ENCODE measurements at regions not wholly inside any gene's neighbourhood (a gene's known extent, or its start where the extent isn't known, plus 50 kb on each side); places are given as distances from the start of the nearest gene placed in this dataset.

DNA sequence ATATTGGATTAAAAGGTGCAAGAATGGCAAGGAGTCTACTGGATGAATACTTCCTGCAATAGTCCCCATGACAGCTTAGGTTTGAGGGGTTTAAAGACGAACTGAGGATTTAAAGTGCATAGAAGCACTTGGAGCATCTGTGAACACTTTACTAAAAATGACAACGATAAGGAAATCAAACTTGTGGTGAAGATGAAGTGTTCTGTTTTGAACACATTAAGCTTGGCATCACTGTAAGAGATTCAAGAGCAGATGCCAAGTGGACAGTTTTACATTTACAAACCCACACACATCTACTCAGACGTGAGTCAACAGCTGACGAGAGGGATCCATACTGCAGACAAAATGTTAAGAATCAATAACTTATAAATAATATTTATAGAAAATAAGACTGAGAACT is 918.7 kb downstream of the CDH11 start:
- DNase-seq (ENCODE audit: low read depth) = no peak
- no peak for TF ChIP-seq CTCF (IDR thresholded peaks at IDR 0.05; ENCODE audit: low read depth, low read length, missing control alignments)
- no peak overlapping the region for H3K4me3 ChIP-seq (ENCODE audit: low read depth, low read length)

- DNase-seq (ENCODE audit: low read depth) = no peak
- no peak overlapping the region for H3K4me3 ChIP-seq (ENCODE audit: low read depth, low read length)
- TF ChIP-seq CTCF (IDR thresholded peaks at IDR 0.05; ENCODE audit: low read depth, low read length, missing control alignments) = no peak
Observed at GRCh38 chr16:64202571-64202970, 919.3 kb downstream of the CDH11 start.

GRCh38 chr16:64196444-64196843 is 925.4 kb downstream of the CDH11 start:
- no peak for DNase-seq (ENCODE audit: low read depth)
- no peak overlapping the region for H3K4me3 ChIP-seq (ENCODE audit: low read depth, low read length)

DNA sequence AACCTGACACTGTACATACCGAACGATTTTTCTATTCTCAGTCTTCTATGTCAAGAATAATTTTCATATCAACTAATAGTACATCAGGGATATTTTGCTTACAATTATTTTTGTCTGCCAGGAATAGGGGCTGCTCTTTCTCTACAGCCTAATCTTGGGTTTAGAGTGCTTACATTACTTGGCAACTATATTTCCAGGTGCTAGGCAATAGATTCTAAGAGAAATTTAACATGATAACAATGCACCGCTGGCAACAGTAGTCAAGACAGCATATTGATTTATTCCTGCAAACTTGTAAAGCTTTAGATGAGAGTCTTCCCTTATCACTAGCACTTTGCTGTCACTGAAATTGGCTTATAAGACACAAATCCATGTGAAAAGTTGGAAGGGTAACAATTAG is 935.9 kb downstream of the CDH11 start:
- TF ChIP-seq CTCF (IDR thresholded peaks at IDR 0.05; ENCODE audit: low read depth, low read length, missing control alignments) = no peak
- DNase-seq (ENCODE audit: low read depth) = no peak
- H3K4me3 ChIP-seq (ENCODE audit: low read depth, low read length) = no peak overlapping the region

More at GRCh38 chr16:64196444-64196843, 925.4 kb downstream of the CDH11 start:
- no peak for TF ChIP-seq CTCF (IDR thresholded peaks at IDR 0.05; ENCODE audit: low read depth, low read length, missing control alignments)

DNA sequence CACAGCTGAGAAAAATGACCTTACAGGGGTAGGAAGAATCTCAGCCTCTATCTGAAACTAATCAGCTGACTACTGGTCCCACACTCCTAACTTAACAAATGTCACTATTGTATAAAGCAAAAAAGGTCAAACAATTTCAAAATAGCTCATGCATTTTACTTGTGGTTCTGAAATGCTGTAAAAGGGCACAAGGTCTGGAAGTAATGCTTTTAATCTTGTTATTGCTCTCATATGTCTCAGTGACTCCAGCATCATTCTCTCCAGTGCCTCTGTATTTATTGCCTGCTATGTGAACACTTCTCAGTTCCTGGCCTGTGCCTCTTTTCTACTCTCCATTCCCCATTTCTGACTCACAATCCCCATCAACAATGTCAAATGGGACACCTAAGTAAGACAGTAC is 937.7 kb downstream of the CDH11 start:
- no peak overlapping the region for H3K4me3 ChIP-seq (ENCODE audit: low read depth, low read length)
- TF ChIP-seq CTCF (IDR thresholded peaks at IDR 0.05; ENCODE audit: low read depth, low read length, missing control alignments) = no peak
- DNase-seq (ENCODE audit: low read depth) = no peak

DNA sequence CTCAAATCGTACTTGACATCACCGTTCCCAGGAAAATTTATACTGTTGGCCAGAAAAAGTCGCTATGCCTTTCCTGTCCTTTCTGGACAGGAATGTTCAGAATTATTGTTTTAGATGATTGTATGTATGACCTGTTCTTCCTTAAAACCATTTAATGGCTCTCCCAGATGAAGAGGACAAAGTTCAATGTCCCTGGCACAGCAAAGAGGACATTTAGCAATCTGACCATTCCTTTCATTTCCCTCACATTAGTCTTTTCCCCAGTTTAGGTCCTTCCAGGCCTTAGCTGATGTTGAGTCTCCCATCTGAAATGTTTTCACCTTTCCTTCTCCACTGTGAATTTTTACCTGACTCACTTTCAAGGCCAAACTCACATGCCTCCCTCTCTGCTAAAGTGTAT is 938.9 kb downstream of the CDH11 start:
- H3K4me3 ChIP-seq (ENCODE audit: low read depth, low read length) = no peak overlapping the region
- no peak for DNase-seq (ENCODE audit: low read depth)

More for the DNA sequence above, 938.9 kb downstream of the CDH11 start:
- TF ChIP-seq CTCF (IDR thresholded peaks at IDR 0.05; ENCODE audit: low read depth, low read length, missing control alignments) = no peak

Measured in GM12864 (cell line).